ENCODE measurements at regions not wholly inside any gene's neighbourhood (a gene's known extent, or its start where the extent isn't known, plus 50 kb on each side); places are given as distances from the start of the nearest gene placed in this dataset.

GRCh38 chr1:244304656-244305055 lies 147.1 kb downstream of the ADSS2 start:
- TF ChIP-seq REST (IDR thresholded peaks at IDR 0.05; ENCODE audit: borderline replicate concordance) (no peak), CTCF (IDR thresholded peaks at IDR 0.05; ENCODE audit: poor library complexity, severe bottlenecking) (no peak), EZH2 (IDR thresholded peaks at IDR 0.05; ENCODE audit: borderline replicate concordance, insufficient read depth, low read length, poor library complexity, severe bottlenecking) (no peak), RAD21 (conservative IDR thresholded peaks at IDR 0.05) (no peak)
